Mucosa of descending colon (tissue), 3 donors: ENCODE measurements at regions not wholly inside any gene's neighbourhood (a gene's known extent, or its start where the extent isn't known, plus 50 kb on each side); places are given as distances from the start of the nearest gene placed in this dataset.

Source experiments
- ATAC-seq: fragments of 200-7000 bp; cut with Tn5 transposase; one replicate; pipeline ENCODE4 v1.9.1; 2020; ENCODE audit warnings: mild to moderate bottlenecking, moderate library complexity
- DNase-seq, 3 donors: peaks; one replicate each; pipeline ENCODE4 v3.0.0-alpha.2; 2020
- H3K36me3 ChIP-seq: fragments of 200-600 bp; one replicate; pipeline ENCODE4 v1.8.0; 2021; ENCODE audit warnings: low read depth, mild to moderate bottlenecking
- H3K4me1 ChIP-seq: fragments of 200-600 bp; one replicate; pipeline ENCODE4 v1.8.0; 2021; ENCODE audit warnings: low read depth, mild to moderate bottlenecking
- H3K4me3 ChIP-seq: fragments of 200-600 bp; one replicate; pipeline ENCODE4 v1.8.0; 2021; ENCODE audit warnings: mild to moderate bottlenecking
- H3K9me3 ChIP-seq: fragments of 200-600 bp; one replicate; pipeline ENCODE4 v1.8.0; 2021; ENCODE audit warnings: mild to moderate bottlenecking
- CTCF ChIP-seq: fragments of 200-600 bp; IDR thresholded peaks from one replicate; pipeline ENCODE4 v1.8.0; 2022; ENCODE audit warnings: antibody characterized with exemption, mild to moderate bottlenecking
- intact Hi-C, 2 donors: fragments of 100-400 bp; cut with DNase I in 1 of 2; cut with micrococcal nuclease in 1 of 2; formaldehyde crosslinking; loops; one replicate each; pipeline versions ENCODE4 v1.11.0 to v1.11.1; 2022; cut with DNase I, micrococcal nuclease
- donor health status: DM: no; HTN: no; CAD: no; lungs with moderate emphysema.
- donor health status: DM: no; HTN: no; CAD: no.
- donor health status: DM: no; HTN: yes; CAD: no.

DNA sequence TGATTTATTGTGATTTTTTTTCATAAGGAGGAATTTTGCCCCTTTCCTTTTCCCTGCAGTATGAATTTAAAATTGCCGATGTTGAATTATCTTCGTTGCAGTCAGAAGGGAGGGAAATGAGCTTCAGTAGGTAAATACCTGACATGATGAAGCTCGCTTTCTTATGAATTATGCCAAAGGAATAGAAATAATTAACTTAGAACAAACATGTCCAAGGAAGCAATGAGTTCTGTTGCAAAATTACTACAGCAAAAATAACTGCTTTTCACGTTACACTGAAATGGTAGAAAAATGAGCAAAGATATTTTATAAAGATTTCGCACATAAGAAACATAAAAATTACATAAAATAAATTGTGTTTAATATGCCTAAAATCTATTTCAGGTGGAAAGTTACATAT, 91.1 kb upstream of the ZNF804A start:
- no peaks in the 10 kb centered on the region for H3K4me1 ChIP-seq
- no peak for DNase-seq
- H3K4me3 ChIP-seq, result no peak overlapping the region
- no peaks in the 10 kb centered on the region for H3K36me3 ChIP-seq
- no peak for TF ChIP-seq CTCF
- ATAC-seq, result no peak
- intact Hi-C loops, result no loop called here
- H3K9me3 ChIP-seq, result no peaks in the 10 kb centered on the region

- Histone ChIP-seq H3K4me1 (no peaks in the 10 kb centered on the region), H3K36me3 (no peaks in the 10 kb centered on the region), H3K9me3 (no peaks in the 10 kb centered on the region), H3K4me3 (no peak overlapping the region)
- ATAC-seq, result no peak
- no peak for DNase-seq
- intact Hi-C loops, result no loop called here
- no peak for TF ChIP-seq CTCF
These were observed 80.9 kb upstream of the ZNF804A start for GRCh38 chr2:184517402-184517801.

- intact Hi-C loops, result no loop called here
- TF ChIP-seq CTCF, result no peak
- DNase-seq, result no peak
These were observed 77.9 kb upstream of the ZNF804A start for GRCh38 chr2:184520441-184520840.

GRCh38 chr2:184523732-184524131, 74.6 kb upstream of the ZNF804A start:
- H3K36me3 ChIP-seq, result no peaks in the 10 kb centered on the region
- intact Hi-C loops, result no loop called here
- ATAC-seq (no peak), DNase-seq (peak in 1 of 3 donors; percentile 34)
- no peak overlapping the region for H3K4me3 ChIP-seq
- H3K4me1 ChIP-seq, result no peaks in the 10 kb centered on the region
- H3K9me3 ChIP-seq, result peaks cover 22% of the 10 kb centered on the region
- no peak for TF ChIP-seq CTCF

More at GRCh38 chr2:184520441-184520840, 77.9 kb upstream of the ZNF804A start:
- Histone ChIP-seq H3K4me3 (no peak overlapping the region), H3K36me3 (no peaks in the 10 kb centered on the region), H3K9me3 (peaks cover 7% of the 10 kb centered on the region), H3K4me1 (no peaks in the 10 kb centered on the region)
- ATAC-seq, result no peak

DNA sequence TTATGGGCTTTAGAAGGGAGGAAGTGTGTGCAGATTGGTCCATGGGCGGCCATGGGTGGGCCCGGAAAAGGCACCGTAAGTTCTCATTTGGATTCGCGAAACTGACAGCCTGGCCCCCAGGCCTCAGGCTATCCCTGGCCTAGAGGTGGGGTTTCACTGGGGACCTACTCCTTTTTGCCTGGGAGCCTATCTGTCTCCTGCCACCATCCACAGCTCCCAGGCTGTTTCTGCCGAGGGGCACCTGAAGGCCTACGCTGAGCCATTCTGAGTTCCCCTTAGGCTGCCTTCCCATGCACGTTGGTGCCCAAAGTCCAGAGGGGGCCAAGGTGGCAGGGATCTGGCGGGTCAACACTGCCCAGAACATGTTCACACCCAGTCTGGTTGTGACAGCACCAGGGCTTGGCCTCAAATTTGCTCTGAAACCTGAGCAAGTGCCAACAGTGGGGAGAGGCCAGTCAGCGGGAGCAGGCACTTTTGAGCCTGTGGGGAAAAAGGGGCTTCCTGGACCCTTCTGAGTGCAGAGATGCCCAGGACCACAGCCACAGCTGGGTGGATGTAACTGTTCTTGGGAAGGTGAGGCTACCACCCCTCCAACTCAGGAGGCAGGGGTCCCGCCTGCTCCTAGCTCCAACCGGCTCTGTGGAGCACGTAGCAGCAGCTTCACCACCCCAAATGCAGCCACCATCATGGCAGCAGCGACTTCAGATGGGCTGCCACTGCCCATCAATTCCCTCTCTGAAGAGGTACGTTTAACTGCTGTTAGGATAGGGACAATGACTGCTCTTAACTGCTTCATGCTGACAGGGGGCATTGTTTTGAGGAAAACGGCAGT, 73.6 kb upstream of the ZNF804A start:
- intact Hi-C loops, result no loop called here
- ATAC-seq, result no peak
- Histone ChIP-seq H3K4me3 (no peak overlapping the region), H3K36me3 (no peaks in the 10 kb centered on the region), H3K9me3 (peaks cover 31% of the 10 kb centered on the region), H3K4me1 (no peaks in the 10 kb centered on the region)
- no peak for TF ChIP-seq CTCF
- peak in 1 of 3 donors; percentile 19 for DNase-seq
